ENCODE measurements at regions not wholly inside any gene's neighbourhood (a gene's known extent, or its start where the extent isn't known, plus 50 kb on each side); places are given as distances from the start of the nearest gene placed in this dataset.
"Not testable (repeated sequence)": the region's sequence is repeated elsewhere in the genome, so short reads cannot be mapped to it uniquely, and the experiment has no call there.

DNA sequence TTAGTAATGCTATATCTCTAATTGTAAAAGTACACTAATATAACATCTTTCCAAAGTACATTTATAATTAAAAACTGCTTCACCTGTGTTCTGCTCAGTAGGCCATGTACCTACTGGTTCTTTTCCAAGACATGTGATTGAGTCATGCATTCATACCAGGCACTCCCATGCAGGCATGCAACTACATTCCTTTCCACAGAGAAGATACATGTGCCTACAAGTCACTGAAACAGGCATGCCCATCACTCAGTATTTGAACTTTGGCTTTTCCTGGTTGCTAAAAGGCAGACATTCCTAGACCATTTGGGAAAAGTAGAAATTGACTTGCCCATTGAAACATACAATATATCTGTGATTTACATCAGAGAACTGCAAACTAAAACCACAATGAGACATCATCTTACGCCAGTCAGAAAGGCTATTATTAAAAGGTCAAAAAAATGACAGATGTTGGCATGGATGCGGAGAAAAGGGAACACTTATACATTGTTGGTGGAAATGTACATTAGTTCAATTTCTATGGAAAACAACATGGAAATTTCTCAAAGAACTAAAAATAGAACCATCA, 148.3 kb upstream of the MOCS2 start:
- no peaks in the 10 kb centered on the region for H3K36me3 Mint-ChIP-seq (ENCODE audit: low read depth)
- CTCF ChIA-PET = no interaction called here
- peaks cover 9% of the 10 kb centered on the region for H3K4me1 Mint-ChIP-seq (ENCODE audit: low read depth)
- DNase-seq (no peak), ATAC-seq (no peak)
- no peak overlapping the region for H3K27ac Mint-ChIP-seq
- POLR2A ChIA-PET = no interaction called here
- no peaks in the 10 kb centered on the region for H3K9me3 Mint-ChIP-seq (ENCODE audit: insufficient read depth)
- H3K4me3 Mint-ChIP-seq = no peak overlapping the region
- peaks cover 8% of the 10 kb centered on the region for H3K27me3 Mint-ChIP-seq (ENCODE audit: low read depth)

DNA sequence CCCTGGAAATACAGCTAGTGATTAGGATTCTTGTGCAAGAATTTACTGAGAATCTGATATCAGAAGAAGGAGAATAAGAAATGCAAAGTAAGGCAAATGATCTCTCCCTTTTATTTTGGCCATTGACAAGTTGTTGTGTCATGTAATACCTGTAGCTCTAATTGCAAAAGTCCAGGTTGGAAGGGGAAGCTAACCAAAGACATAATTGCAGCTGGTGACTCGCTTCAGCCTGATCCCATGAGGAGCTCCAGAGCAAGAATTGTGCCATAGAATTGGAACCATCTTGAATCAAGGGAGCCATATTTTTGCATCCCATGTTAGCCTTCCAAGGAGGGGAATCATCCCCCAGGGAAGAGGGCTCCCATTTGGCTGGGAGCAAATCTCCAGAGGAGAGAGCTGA, 149.6 kb upstream of the MOCS2 start:
- CTCF ChIA-PET = no interaction called here
- Mint-ChIP-seq H3K36me3 (ENCODE audit: low read depth) (no peaks in the 10 kb centered on the region), H3K9me3 (ENCODE audit: insufficient read depth) (no peaks in the 10 kb centered on the region), H3K4me3 (no peak overlapping the region), H3K27me3 (ENCODE audit: low read depth) (peaks cover 5% of the 10 kb centered on the region), H3K4me1 (ENCODE audit: low read depth) (no peaks in the 10 kb centered on the region), H3K27ac (no peak overlapping the region)
- ATAC-seq = no peak
- no peak for DNase-seq
- POLR2A ChIA-PET = no interaction called here

DNA sequence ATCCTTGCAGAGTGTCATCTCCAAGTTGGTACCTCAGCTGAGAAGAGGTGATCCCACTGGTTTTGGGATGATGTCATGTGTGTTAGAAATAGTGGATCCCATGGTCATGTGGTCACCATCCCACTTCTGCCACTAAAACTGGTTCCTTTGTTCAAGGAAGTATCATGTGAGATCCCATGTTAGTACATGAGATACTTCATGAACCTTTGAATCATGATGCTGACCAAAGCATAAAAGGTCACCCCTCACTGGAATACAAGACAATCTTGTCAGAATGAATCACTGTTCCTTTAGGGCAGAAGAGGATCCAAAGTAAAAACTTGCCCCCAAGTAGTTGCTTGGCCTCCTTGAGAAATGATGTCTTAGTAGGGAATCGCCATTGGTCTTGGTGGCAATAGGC, 150.9 kb upstream of the MOCS2 start:
- H3K36me3 Mint-ChIP-seq (ENCODE audit: low read depth) = no peaks in the 10 kb centered on the region
- CTCF ChIA-PET = no interaction called here
- POLR2A ChIA-PET = no interaction called here
- peaks cover 2% of the 10 kb centered on the region for H3K27me3 Mint-ChIP-seq (ENCODE audit: low read depth)
- no peak overlapping the region for H3K27ac Mint-ChIP-seq
- no peak overlapping the region for H3K4me3 Mint-ChIP-seq
- ATAC-seq = no peak
- no peaks in the 10 kb centered on the region for H3K9me3 Mint-ChIP-seq (ENCODE audit: insufficient read depth)
- DNase-seq = no peak
- no peaks in the 10 kb centered on the region for H3K4me1 Mint-ChIP-seq (ENCODE audit: low read depth)

DNA sequence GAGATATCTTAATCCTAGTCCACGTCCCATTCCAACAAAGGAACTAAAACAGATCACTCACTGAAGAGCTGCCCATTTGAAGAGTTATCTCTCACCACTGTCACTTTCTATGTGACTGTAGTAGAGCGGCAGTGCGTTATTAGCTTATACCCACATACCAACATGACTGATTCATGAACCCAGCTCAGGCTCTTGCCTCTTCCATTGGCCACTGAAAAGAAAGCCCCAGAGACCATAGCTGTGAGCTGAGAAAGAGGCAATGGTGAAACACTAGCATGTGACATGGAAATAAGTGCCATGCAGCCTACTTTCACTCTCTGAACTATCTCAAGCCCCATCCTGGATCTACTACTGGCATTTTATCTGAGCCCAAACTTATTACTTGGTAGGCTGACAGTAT, 151.7 kb upstream of the MOCS2 start:
- Mint-ChIP-seq H3K9me3 (ENCODE audit: insufficient read depth) (no peaks in the 10 kb centered on the region), H3K4me1 (ENCODE audit: low read depth) (no peaks in the 10 kb centered on the region), H3K27me3 (ENCODE audit: low read depth) (no peaks in the 10 kb centered on the region), H3K4me3 (no peak overlapping the region), H3K27ac (no peak overlapping the region), H3K36me3 (ENCODE audit: low read depth) (no peaks in the 10 kb centered on the region)
- ChIA-PET CTCF (no interaction called here), POLR2A (no interaction called here)
- no peak for ATAC-seq
- DNase-seq = no peak

DNA sequence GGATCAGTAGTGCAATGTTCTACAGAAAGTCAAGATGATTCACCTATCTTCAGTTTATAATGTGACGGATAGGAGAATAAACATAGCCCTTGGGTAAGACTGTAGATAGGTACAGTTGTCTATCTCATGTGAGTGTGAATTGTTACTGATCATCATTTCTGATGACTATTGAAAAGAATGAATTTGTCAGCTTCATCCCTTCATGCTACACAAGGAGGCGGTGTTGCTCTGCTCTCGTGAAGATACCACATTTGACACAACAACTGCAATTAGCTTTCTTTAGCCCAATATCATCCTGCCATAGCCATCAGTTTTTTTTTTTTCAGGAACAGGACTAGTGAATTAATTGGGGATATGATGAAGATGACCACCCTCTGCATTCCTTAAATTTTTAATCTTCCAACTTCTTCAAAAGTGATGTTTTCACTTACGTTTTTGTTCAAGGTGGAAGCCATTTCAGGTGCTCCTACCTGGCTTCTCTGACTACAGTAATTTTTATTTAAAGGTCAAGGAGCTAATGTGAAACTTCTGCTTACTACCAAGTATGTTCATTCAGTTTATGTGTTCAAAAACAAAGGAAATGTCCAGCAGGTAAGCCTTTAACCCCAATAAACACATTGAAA, 152.9 kb upstream of the MOCS2 start:
- H3K4me3 Mint-ChIP-seq = no peak overlapping the region
- no peaks in the 10 kb centered on the region for H3K36me3 Mint-ChIP-seq (ENCODE audit: low read depth)
- ChIA-PET POLR2A (no interaction called here), CTCF (interaction anchor here (1.2 kb wide), 1 partner anchor 966 kb away, joined by 3 read pairs; no protein-coding TSS in a partner anchor)
- H3K4me1 Mint-ChIP-seq (ENCODE audit: low read depth) = no peaks in the 10 kb centered on the region
- H3K27ac Mint-ChIP-seq = no peak overlapping the region
- DNase-seq (no peak), ATAC-seq (no peak)
- H3K27me3 Mint-ChIP-seq (ENCODE audit: low read depth) = no peaks in the 10 kb centered on the region
- no peaks in the 10 kb centered on the region for H3K9me3 Mint-ChIP-seq (ENCODE audit: insufficient read depth)

DNA sequence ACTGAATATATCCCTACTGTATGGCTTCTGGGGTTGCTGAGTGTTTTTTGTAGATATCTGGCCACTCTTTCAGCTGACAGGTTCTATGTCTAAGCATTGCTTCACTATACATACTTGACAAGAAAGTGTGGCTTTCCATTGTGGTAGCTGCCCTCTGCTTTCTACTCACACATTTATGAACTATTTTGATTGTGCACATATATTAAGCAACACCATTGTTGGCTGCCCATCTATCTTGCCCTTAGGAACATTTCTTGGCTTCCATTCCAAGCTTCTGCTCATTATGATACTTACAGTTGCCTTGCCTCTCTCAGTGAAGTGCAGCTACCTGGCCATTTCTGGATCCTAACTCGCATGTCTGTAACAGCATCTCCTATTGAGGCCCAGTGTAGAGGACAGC, 153.6 kb upstream of the MOCS2 start:
- ChIA-PET POLR2A (no interaction called here), CTCF (interaction anchor here (0.9 to 1.2 kb wide), 2 partner anchors 965 to 971 kb away, joined by 3 read pairs; no protein-coding TSS in a partner anchor)
- no peak for ATAC-seq
- Mint-ChIP-seq H3K36me3 (ENCODE audit: low read depth) (no peaks in the 10 kb centered on the region), H3K9me3 (ENCODE audit: insufficient read depth) (no peaks in the 10 kb centered on the region), H3K27me3 (ENCODE audit: low read depth) (no peaks in the 10 kb centered on the region), H3K4me3 (no peak overlapping the region), H3K27ac (no peak overlapping the region), H3K4me1 (ENCODE audit: low read depth) (no peaks in the 10 kb centered on the region)
- DNase-seq = no peak

DNA sequence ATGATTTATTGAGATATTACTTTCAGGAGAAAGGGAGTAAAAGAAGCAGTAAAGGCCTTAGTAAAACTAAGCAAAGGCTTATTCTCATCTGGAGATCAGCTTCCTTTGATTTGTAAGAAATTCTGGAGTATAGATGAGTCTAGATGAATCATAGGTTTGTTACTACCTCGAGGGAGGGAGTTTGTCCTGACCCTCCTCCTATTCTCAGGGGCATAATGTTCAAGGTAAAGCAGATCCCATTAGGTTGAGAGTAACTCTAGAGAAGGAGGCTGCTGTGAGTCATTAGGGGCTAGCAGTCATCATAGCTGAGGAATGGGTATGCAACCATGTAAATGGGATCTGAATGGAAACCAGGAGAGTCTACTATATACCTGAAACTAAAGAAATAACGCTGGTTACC, 155.5 kb upstream of the MOCS2 start:
- Mint-ChIP-seq H3K4me1 (ENCODE audit: low read depth) (no peaks in the 10 kb centered on the region), H3K4me3 (no peak overlapping the region), H3K27ac (no peak overlapping the region), H3K9me3 (ENCODE audit: insufficient read depth) (peaks cover 5% of the 10 kb centered on the region), H3K27me3 (ENCODE audit: low read depth) (no peaks in the 10 kb centered on the region), H3K36me3 (ENCODE audit: low read depth) (no peaks in the 10 kb centered on the region)
- DNase-seq = no peak
- ChIA-PET CTCF (no interaction called here), POLR2A (no interaction called here)
- no peak for ATAC-seq

DNA sequence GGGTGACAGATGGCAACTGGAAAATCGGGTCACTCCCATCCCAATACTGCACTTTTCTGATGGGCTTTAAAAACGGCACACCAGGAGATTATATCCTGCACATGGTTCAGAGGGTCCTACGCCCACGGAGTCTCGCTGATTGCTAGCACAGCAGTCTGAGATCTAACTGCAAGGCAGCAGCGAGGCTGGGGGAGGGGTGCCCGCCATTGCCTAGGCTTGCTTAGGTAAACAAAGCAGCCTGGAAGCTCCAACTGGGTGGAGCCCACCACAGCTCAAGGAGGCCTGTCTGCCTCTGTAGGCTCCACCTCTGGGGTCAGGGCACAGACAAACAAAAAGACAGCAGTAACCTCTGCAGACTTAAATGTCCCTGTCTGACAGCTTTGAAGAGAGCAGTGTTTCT, 158.7 kb upstream of the MOCS2 start:
- H3K4me3 Mint-ChIP-seq; H3K27ac Mint-ChIP-seq; DNase-seq; H3K27me3 Mint-ChIP-seq (ENCODE audit: low read depth); H3K9me3 Mint-ChIP-seq (ENCODE audit: insufficient read depth); CTCF ChIA-PET; ATAC-seq; POLR2A ChIA-PET; H3K4me1 Mint-ChIP-seq (ENCODE audit: low read depth); H3K36me3 Mint-ChIP-seq (ENCODE audit: low read depth): not testable (repeated sequence)

DNA sequence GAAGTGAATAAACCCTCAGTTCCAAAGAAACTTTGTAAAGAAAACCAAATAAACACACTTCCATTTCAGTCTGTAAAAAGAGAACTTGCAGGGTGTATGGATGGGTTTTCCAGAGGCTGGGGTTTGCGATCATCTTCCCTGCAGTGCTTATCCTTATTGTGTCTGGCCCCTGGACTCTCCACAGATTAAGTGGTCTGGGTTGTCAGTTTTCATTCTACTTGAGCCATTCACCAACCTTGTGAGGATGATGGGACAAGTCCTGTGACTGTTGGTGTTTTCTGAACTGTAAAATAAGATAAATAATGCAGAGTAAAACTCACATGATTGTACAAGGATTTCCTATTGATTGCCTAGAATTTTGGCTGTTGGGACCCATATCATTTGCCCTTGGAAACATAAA, 166.1 kb upstream of the MOCS2 start:
- no peak for DNase-seq
- Mint-ChIP-seq H3K4me1 (ENCODE audit: low read depth) (no peaks in the 10 kb centered on the region), H3K27ac (no peak overlapping the region), H3K9me3 (ENCODE audit: insufficient read depth) (no peaks in the 10 kb centered on the region), H3K4me3 (no peak overlapping the region), H3K27me3 (ENCODE audit: low read depth) (no peaks in the 10 kb centered on the region), H3K36me3 (ENCODE audit: low read depth) (no peaks in the 10 kb centered on the region)
- CTCF ChIA-PET = no interaction called here
- POLR2A ChIA-PET = no interaction called here
- ATAC-seq = no peak

DNA sequence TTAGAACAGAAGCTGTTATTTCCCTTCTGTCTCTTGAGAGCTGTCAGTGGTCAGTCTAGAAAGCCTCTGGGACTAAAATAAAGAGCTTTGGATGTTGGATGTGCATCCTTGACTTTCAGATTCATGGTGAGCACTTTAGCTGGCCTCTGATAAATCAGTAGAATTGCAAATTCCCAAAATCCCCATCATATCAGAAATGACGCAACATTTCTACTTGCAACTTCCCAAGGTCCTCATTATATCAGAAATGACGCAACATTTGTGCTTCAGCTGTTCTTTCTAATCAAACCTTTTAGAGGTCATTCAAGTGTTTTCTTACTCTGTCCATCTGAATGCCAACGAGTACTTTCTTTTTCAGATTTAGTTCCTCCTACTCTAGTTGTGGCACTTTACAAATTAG, 167.3 kb upstream of the MOCS2 start:
- ATAC-seq (no peak), DNase-seq (no peak)
- no peak overlapping the region for H3K4me3 Mint-ChIP-seq
- no peak overlapping the region for H3K27ac Mint-ChIP-seq
- CTCF ChIA-PET = no interaction called here
- POLR2A ChIA-PET = no interaction called here
- no peaks in the 10 kb centered on the region for H3K27me3 Mint-ChIP-seq (ENCODE audit: low read depth)
- H3K36me3 Mint-ChIP-seq (ENCODE audit: low read depth) = no peaks in the 10 kb centered on the region
- no peaks in the 10 kb centered on the region for H3K9me3 Mint-ChIP-seq (ENCODE audit: insufficient read depth)
- H3K4me1 Mint-ChIP-seq (ENCODE audit: low read depth) = no peaks in the 10 kb centered on the region

DNA sequence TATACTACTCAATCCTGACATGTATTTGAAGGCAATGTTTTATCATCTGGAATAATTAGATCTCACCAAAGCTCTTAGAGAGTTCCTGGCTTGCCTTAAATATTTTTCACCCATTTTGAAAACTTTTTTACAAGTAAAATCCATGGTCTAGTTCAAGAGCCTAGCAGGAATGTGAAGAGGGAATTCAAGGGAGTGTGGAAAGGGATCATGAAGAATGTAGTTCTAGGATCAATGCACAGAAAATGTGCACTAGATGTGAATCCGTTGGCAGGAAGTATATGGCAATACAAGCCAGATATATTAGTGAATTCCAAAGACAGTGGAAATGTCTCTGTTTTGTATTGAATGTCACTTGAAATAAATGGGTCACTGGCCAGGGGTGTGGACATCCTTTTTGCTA, 167.9 kb upstream of the MOCS2 start:
- Mint-ChIP-seq H3K4me3 (no peak overlapping the region), H3K27ac (no peak overlapping the region), H3K4me1 (ENCODE audit: low read depth) (no peaks in the 10 kb centered on the region), H3K27me3 (ENCODE audit: low read depth) (no peaks in the 10 kb centered on the region), H3K9me3 (ENCODE audit: insufficient read depth) (no peaks in the 10 kb centered on the region), H3K36me3 (ENCODE audit: low read depth) (no peaks in the 10 kb centered on the region)
- POLR2A ChIA-PET = no interaction called here
- no peak for DNase-seq
- CTCF ChIA-PET = no interaction called here
- no peak for ATAC-seq

DNA sequence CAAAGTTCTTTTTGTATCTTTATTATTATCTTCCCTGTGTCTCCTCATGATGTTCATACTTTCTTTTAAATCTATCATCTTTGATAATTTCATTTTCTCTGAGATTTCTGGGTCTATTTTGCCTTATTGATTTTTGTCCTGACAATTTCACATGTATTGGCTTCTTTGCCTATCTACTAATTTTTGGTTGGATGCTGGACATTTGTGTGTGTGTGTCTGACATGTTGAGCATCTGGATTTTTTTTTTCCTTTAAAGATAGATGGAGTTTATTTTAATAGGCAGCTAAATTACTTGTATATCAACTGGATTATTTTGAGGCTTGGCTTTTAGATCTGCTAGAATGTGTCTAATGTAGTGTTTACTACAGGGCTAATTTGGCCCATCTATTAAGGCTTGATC, 178.0 kb upstream of the MOCS2 start:
- ChIA-PET CTCF (no interaction called here), POLR2A (no interaction called here)
- H3K9me3 Mint-ChIP-seq (ENCODE audit: insufficient read depth) = peaks cover 4% of the 10 kb centered on the region
- no peak overlapping the region for H3K27ac Mint-ChIP-seq
- H3K4me3 Mint-ChIP-seq = no peak overlapping the region
- no peaks in the 10 kb centered on the region for H3K36me3 Mint-ChIP-seq (ENCODE audit: low read depth)
- no peak for ATAC-seq
- no peaks in the 10 kb centered on the region for H3K4me1 Mint-ChIP-seq (ENCODE audit: low read depth)
- no peaks in the 10 kb centered on the region for H3K27me3 Mint-ChIP-seq (ENCODE audit: low read depth)
- no peak for DNase-seq

DNA sequence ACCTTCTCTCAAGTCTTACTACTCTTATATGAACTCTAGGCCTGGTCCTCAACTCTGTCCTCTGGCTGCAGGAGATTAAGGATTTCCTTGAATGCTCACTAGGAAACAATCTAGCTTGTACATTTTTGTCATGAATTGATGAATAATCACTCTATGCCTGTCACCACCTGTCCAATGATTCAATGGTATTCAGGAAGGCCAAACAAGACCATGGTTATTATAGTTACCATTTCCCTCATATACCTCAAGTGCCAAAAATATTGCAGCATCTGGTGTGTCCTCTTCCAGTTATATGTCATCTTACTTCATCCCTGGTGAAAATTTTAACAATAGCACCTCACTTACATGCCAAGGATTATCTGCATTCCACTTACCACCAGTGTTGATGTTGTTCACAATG, 179.0 kb upstream of the MOCS2 start:
- no peak overlapping the region for H3K27ac Mint-ChIP-seq
- peaks cover 4% of the 10 kb centered on the region for H3K9me3 Mint-ChIP-seq (ENCODE audit: insufficient read depth)
- H3K4me3 Mint-ChIP-seq = no peak overlapping the region
- no peaks in the 10 kb centered on the region for H3K27me3 Mint-ChIP-seq (ENCODE audit: low read depth)
- H3K4me1 Mint-ChIP-seq (ENCODE audit: low read depth) = no peaks in the 10 kb centered on the region
- no peak for ATAC-seq
- POLR2A ChIA-PET = no interaction called here
- no peaks in the 10 kb centered on the region for H3K36me3 Mint-ChIP-seq (ENCODE audit: low read depth)
- CTCF ChIA-PET = no interaction called here
- DNase-seq = no peak
